ENCODE measurements at regions not wholly inside any gene's neighbourhood (a gene's known extent, or its start where the extent isn't known, plus 50 kb on each side); places are given as distances from the start of the nearest gene placed in this dataset.

GRCh38 chr6:17038316-17038715 is 63.5 kb upstream of the STMND1 start:
- TF ChIP-seq CTCF (IDR thresholded peaks at IDR 0.05) = no peak
- H3K4me3 Mint-ChIP-seq (ENCODE audit: unreplicated experiment) = no peak overlapping the region
- DNase-seq (ENCODE audit: extremely low spot score, unreplicated experiment) = no peak
- H3K9me3 Mint-ChIP-seq (ENCODE audit: unreplicated experiment) = peaks cover 4% of the 10 kb centered on the region
- H3K4me1 Mint-ChIP-seq (ENCODE audit: unreplicated experiment) = peaks cover 19% of the 10 kb centered on the region
- no peaks in the 10 kb centered on the region for H3K27me3 Mint-ChIP-seq (ENCODE audit: unreplicated experiment)
- no peaks in the 10 kb centered on the region for H3K36me3 Mint-ChIP-seq (ENCODE audit: unreplicated experiment)
- H3K27ac Mint-ChIP-seq (ENCODE audit: unreplicated experiment) = no peak overlapping the region

- Mint-ChIP-seq H3K4me3 (ENCODE audit: unreplicated experiment) (no peak overlapping the region), H3K9me3 (ENCODE audit: unreplicated experiment) (peaks cover 4% of the 10 kb centered on the region), H3K4me1 (ENCODE audit: unreplicated experiment) (peaks cover 19% of the 10 kb centered on the region), H3K27me3 (ENCODE audit: unreplicated experiment) (no peaks in the 10 kb centered on the region), H3K36me3 (ENCODE audit: unreplicated experiment) (no peaks in the 10 kb centered on the region), H3K27ac (ENCODE audit: unreplicated experiment) (no peak overlapping the region)
- no peak for DNase-seq (ENCODE audit: extremely low spot score, unreplicated experiment)
- no peak for TF ChIP-seq CTCF (IDR thresholded peaks at IDR 0.05)
These were observed 65.8 kb upstream of the STMND1 start for GRCh38 chr6:17036065-17036393.

- Mint-ChIP-seq H3K27ac (ENCODE audit: unreplicated experiment) (no peak overlapping the region), H3K36me3 (ENCODE audit: unreplicated experiment) (no peaks in the 10 kb centered on the region), H3K27me3 (ENCODE audit: unreplicated experiment) (no peaks in the 10 kb centered on the region), H3K4me1 (ENCODE audit: unreplicated experiment) (peaks cover 19% of the 10 kb centered on the region), H3K4me3 (ENCODE audit: unreplicated experiment) (no peak overlapping the region), H3K9me3 (ENCODE audit: unreplicated experiment) (peaks cover 4% of the 10 kb centered on the region)
- no peak for TF ChIP-seq CTCF (IDR thresholded peaks at IDR 0.05)
- DNase-seq (ENCODE audit: extremely low spot score, unreplicated experiment) = no peak
These were observed 66.4 kb upstream of the STMND1 start for GRCh38 chr6:17035257-17036064.

- no peaks in the 10 kb centered on the region for H3K36me3 Mint-ChIP-seq (ENCODE audit: unreplicated experiment)
- H3K4me3 Mint-ChIP-seq (ENCODE audit: unreplicated experiment) = no peak overlapping the region
- H3K9me3 Mint-ChIP-seq (ENCODE audit: unreplicated experiment) = peaks cover 4% of the 10 kb centered on the region
- H3K27ac Mint-ChIP-seq (ENCODE audit: unreplicated experiment) = peak overlapping the region; percentile 88
- H3K4me1 Mint-ChIP-seq (ENCODE audit: unreplicated experiment) = peaks cover 19% of the 10 kb centered on the region
- no peak for DNase-seq (ENCODE audit: extremely low spot score, unreplicated experiment)
- no peaks in the 10 kb centered on the region for H3K27me3 Mint-ChIP-seq (ENCODE audit: unreplicated experiment)
- no peak for TF ChIP-seq CTCF (IDR thresholded peaks at IDR 0.05)
These were observed 68.1 kb upstream of the STMND1 start for GRCh38 chr6:17033746-17034145.

DNA sequence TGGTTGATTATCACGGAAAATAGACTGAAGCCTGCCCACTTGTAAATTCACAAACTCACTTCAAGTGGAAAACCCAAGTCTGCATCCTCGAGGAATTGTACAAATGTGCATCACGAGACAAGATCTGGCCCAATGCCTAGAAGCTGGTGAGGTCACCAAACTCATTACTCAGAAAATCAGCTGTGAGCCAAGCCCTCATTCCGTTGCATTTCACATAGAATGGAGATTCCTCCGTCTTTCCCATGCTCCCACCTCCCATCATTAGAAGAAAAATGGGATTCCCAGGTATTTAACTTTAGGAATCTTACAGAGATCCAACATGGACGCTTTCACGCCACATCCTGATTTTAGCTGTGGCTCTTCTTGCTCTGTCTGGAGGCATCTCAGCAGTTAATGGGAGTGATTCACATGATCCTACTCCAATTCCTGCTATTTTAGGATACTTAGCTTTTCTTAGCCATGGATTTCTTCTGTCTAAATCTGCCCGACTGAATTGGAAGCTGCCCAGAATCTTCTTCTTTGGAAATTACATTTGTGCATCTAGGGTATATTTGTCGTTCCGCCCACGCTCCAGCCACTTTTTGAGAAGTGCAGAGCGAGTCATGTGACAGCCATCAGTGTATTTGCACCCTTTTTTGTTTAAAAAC is 68.7 kb upstream of the STMND1 start:
- Mint-ChIP-seq H3K27ac (ENCODE audit: unreplicated experiment) (peak overlapping the region; percentile 88), H3K4me3 (ENCODE audit: unreplicated experiment) (peak overlapping the region; percentile 26), H3K36me3 (ENCODE audit: unreplicated experiment) (no peaks in the 10 kb centered on the region), H3K27me3 (ENCODE audit: unreplicated experiment) (no peaks in the 10 kb centered on the region), H3K9me3 (ENCODE audit: unreplicated experiment) (peaks cover 4% of the 10 kb centered on the region), H3K4me1 (ENCODE audit: unreplicated experiment) (peaks cover 19% of the 10 kb centered on the region)
- no peak for DNase-seq (ENCODE audit: extremely low spot score, unreplicated experiment)
- TF ChIP-seq CTCF (IDR thresholded peaks at IDR 0.05) = no peak
